Pulmonary artery endothelial cell (primary cell): ENCODE measurements at regions not wholly inside any gene's neighbourhood (a gene's known extent, or its start where the extent isn't known, plus 50 kb on each side); places are given as distances from the start of the nearest gene placed in this dataset.

ENCODE experiments used
- DNase-seq: peaks from one replicate; pipeline ENCODE4 v3.0.0-alpha.2; 2011; ENCODE audit warnings: low read depth, low spot score

GRCh38 chr4:111480510-111480909 is 664.7 kb upstream of the FAM241A start:
- DNase-seq: no peak

GRCh38 chr4:111483375-111484169 is 661.7 kb upstream of the FAM241A start:
- no peak for DNase-seq

- no peak for DNase-seq
Measured at GRCh38 chr4:111492496-111492895, 652.8 kb upstream of the FAM241A start.

- DNase-seq: no peak
Measured at GRCh38 chr4:111494471-111494870, 650.8 kb upstream of the FAM241A start.

GRCh38 chr4:111494971-111495370 is 650.3 kb upstream of the FAM241A start:
- DNase-seq: no peak

- DNase-seq: no peak
Measured at GRCh38 chr4:111499291-111499690, 646.0 kb upstream of the FAM241A start.

GRCh38 chr4:111499706-111500105 is 645.5 kb upstream of the FAM241A start:
- no peak for DNase-seq

- no peak for DNase-seq
Measured at GRCh38 chr4:111500858-111501257, 644.4 kb upstream of the FAM241A start.

- DNase-seq: no peak
Measured at GRCh38 chr4:111501946-111502345, 643.3 kb upstream of the FAM241A start.

- no peak for DNase-seq
Measured at GRCh38 chr4:111502626-111503025, 642.6 kb upstream of the FAM241A start.

- DNase-seq: no peak
Measured at GRCh38 chr4:111506706-111507105, 638.5 kb upstream of the FAM241A start.

GRCh38 chr4:111510535-111510934 is 634.7 kb upstream of the FAM241A start:
- no peak for DNase-seq

- peak; percentile 32 for DNase-seq
Measured at GRCh38 chr4:111512081-111512783, 633.0 kb upstream of the FAM241A start.

- no peak for DNase-seq
Measured at GRCh38 chr4:111519683-111520082, 625.6 kb upstream of the FAM241A start.

- no peak for DNase-seq
Measured at GRCh38 chr4:111530446-111530845, 614.8 kb upstream of the FAM241A start.

- DNase-seq: peak; percentile 60
Measured at GRCh38 chr4:111535792-111536191, 609.5 kb upstream of the FAM241A start.

GRCh38 chr4:111537165-111537564 is 608.1 kb upstream of the FAM241A start:
- no peak for DNase-seq

GRCh38 chr4:111537871-111538270 is 607.4 kb upstream of the FAM241A start:
- no peak for DNase-seq

GRCh38 chr4:111540671-111541070 is 604.6 kb upstream of the FAM241A start:
- DNase-seq: no peak

GRCh38 chr4:111542056-111542455 is 603.2 kb upstream of the FAM241A start:
- no peak for DNase-seq

GRCh38 chr4:111546881-111547280 is 598.4 kb upstream of the FAM241A start:
- DNase-seq: no peak

- no peak for DNase-seq
Measured at GRCh38 chr4:111556141-111556781, 589.0 kb upstream of the FAM241A start.
